BE2C (cell line): ENCODE measurements at regions not wholly inside any gene's neighbourhood (a gene's known extent, or its start where the extent isn't known, plus 50 kb on each side); places are given as distances from the start of the nearest gene placed in this dataset.

Experiments
- DNase-seq: peaks from one replicate; pipeline ENCODE4 v3.0.0-alpha.2; 2020
- H3K27me3 ChIP-seq: fragments of 250-450 bp; sonication (Bioruptor Pico); 2 replicates; pipeline ENCODE4 v1.5.1; 2020; ENCODE audit warnings: mild to moderate bottlenecking
- H3K36me3 ChIP-seq: fragments of 250-450 bp; sonication (Bioruptor Pico); 2 replicates; pipeline ENCODE4 v1.5.1; 2020; ENCODE audit warnings: mild to moderate bottlenecking
- H3K4me1 ChIP-seq: fragments of 250-450 bp; sonication (Bioruptor Pico); 2 replicates; pipeline ENCODE4 v1.5.1; 2020
- H3K4me3 ChIP-seq: 2 replicates; pipeline ENCODE4 v1.5.1; 2011; ENCODE audit warnings: low read depth, low read length
- H3K9me3 ChIP-seq: fragments of 250-450 bp; sonication (Bioruptor Pico); 2 replicates; pipeline ENCODE4 v1.5.1; 2020
- CTCF ChIP-seq: IDR thresholded peaks from 2 replicates; pipeline ENCODE4 v1.5.1; 2012; ENCODE audit warnings: mild to moderate bottlenecking, low read depth, low read length

- DNase-seq: no peak
- H3K36me3 ChIP-seq: no peaks in the 10 kb centered on the region
- no peak for TF ChIP-seq CTCF
- H3K4me3 ChIP-seq: no peak overlapping the region
- no peaks in the 10 kb centered on the region for H3K9me3 ChIP-seq
- H3K4me1 ChIP-seq: no peaks in the 10 kb centered on the region; the same call in 1 of the 2 replicates
- H3K27me3 ChIP-seq: no peaks in the 10 kb centered on the region
Observed at GRCh38 chr10:128741180-128741579, 615.0 kb upstream of the MKI67 start.

DNA sequence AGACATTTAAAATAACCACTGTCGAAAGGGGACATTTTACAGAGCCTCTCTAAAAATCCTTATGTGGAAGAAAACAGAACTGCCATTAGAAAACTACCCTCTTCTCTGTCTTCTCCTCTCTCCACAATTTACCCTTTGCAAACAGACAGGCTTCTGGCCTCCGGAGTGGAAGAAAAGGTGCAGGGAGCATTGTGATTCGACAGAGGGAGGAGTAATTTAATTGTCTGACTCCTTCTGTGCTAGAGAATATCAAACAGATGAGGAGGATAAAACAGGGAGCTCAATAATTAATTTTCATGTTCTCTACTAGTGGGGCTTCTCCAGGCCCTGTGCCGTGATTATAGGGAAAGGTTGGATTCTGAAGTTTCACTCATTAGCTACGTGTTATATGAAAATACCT lies 615.5 kb upstream of the MKI67 start:
- DNase-seq: no peak
- no peak overlapping the region for H3K4me3 ChIP-seq
- H3K4me1 ChIP-seq: no peaks in the 10 kb centered on the region; the same call in 1 of the 2 replicates
- H3K36me3 ChIP-seq: no peaks in the 10 kb centered on the region
- no peaks in the 10 kb centered on the region for H3K27me3 ChIP-seq
- no peak for TF ChIP-seq CTCF
- H3K9me3 ChIP-seq: no peaks in the 10 kb centered on the region

GRCh38 chr10:128744092-128744491 lies 617.9 kb upstream of the MKI67 start:
- Histone ChIP-seq H3K27me3 (no peaks in the 10 kb centered on the region), H3K4me3 (no peak overlapping the region), H3K4me1 (no peaks in the 10 kb centered on the region; the same call in 1 of the 2 replicates), H3K9me3 (no peaks in the 10 kb centered on the region), H3K36me3 (no peaks in the 10 kb centered on the region)
- no peak for TF ChIP-seq CTCF
- no peak for DNase-seq

DNA sequence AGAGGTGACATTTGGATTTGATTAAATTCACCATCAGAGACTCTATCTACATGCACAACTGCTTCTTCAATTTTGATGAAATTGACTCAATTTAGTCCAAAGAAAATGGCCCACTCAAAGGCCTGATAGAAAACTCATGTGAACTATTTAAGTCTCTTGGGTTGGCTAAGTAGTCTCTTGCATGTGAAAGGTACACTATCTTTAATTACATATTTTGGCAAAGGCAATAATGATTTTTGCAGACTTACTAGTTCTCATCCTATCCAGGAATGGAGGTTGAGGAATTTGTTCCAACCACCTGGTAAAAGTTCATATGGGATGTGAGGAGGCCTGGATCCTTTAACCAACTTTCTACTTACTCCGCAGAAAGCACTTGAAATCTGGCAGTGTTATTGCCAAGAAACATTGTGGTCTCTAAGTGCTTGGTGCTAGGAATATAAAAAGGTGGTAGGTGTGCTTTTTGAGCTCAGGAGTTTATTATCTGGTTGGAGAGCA lies 618.6 kb upstream of the MKI67 start:
- no peak for DNase-seq
- Histone ChIP-seq H3K4me3 (no peak overlapping the region), H3K9me3 (no peaks in the 10 kb centered on the region), H3K36me3 (no peaks in the 10 kb centered on the region), H3K4me1 (no peaks in the 10 kb centered on the region; the same call in 1 of the 2 replicates), H3K27me3 (no peaks in the 10 kb centered on the region)
- no peak for TF ChIP-seq CTCF

- Histone ChIP-seq H3K9me3 (no peaks in the 10 kb centered on the region), H3K27me3 (no peaks in the 10 kb centered on the region), H3K36me3 (no peaks in the 10 kb centered on the region), H3K4me3 (no peak overlapping the region), H3K4me1 (no peaks in the 10 kb centered on the region)
- no peak for DNase-seq
- no peak for TF ChIP-seq CTCF
Observed at GRCh38 chr10:128747582-128748346, 621.5 kb upstream of the MKI67 start.

DNA sequence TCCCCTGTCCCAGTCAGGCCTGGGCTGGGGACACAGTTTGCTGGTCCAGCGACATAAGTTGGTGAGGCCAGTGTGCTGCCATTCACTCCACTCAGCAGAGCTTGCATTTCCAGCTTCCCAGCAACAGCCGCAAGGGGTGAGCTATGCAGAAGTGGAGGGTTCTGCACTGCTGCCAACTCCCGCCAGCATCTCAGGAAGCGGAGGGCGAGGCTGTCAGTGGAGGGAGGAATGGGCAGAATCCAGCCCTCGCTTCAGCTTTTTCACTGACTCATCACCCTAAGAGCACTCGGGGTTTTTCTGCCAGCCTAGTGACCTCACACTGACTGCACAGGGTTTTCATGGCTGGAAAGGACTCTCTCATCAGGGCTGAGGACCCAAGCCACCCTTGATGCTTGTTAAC lies 625.1 kb upstream of the MKI67 start:
- H3K36me3 ChIP-seq: no peaks in the 10 kb centered on the region
- TF ChIP-seq CTCF: no peak
- DNase-seq: no peak
- H3K9me3 ChIP-seq: no peaks in the 10 kb centered on the region
- H3K4me1 ChIP-seq: no peaks in the 10 kb centered on the region
- no peak overlapping the region for H3K4me3 ChIP-seq
- H3K27me3 ChIP-seq: no peaks in the 10 kb centered on the region
